Epithelial cell of proximal tubule (primary cell): ENCODE measurements at regions not wholly inside any gene's neighbourhood (a gene's known extent, or its start where the extent isn't known, plus 50 kb on each side); places are given as distances from the start of the nearest gene placed in this dataset.

Source experiments
- DNase-seq: peaks from one replicate; pipeline ENCODE4 v3.0.0-alpha.2; 2011; ENCODE audit warnings: low read depth
- H3K4me3 ChIP-seq: 2 replicates; pipeline ENCODE4 v1.5.1; 2011; ENCODE audit warnings: low read depth, mild to moderate bottlenecking, low read length
- CTCF ChIP-seq: conservative IDR thresholded peaks from 2 replicates; pipeline ENCODE4 v1.5.1; 2012; ENCODE audit warnings: low read depth, mild to moderate bottlenecking, low read length

- H3K4me3 ChIP-seq: no peak overlapping the region
- no peak for DNase-seq
- no peak for TF ChIP-seq CTCF
Observed at GRCh38 chr4:132125131-132125530, 1024.0 kb upstream of the PCDH10 start.

GRCh38 chr4:132132433-132132832 lies 1016.7 kb upstream of the PCDH10 start:
- no peak for TF ChIP-seq CTCF
- H3K4me3 ChIP-seq: no peak overlapping the region

GRCh38 chr4:132169660-132170059 lies 979.4 kb upstream of the PCDH10 start:
- TF ChIP-seq CTCF: no peak
- no peak for DNase-seq
- H3K4me3 ChIP-seq: no peak overlapping the region

More at GRCh38 chr4:132132433-132132832, 1016.7 kb upstream of the PCDH10 start:
- no peak for DNase-seq

- peak; percentile 62 for DNase-seq
- no peak overlapping the region for H3K4me3 ChIP-seq
- no peak for TF ChIP-seq CTCF
Observed at GRCh38 chr4:132180020-132180427, 969.1 kb upstream of the PCDH10 start.

GRCh38 chr4:132195176-132195575 lies 953.9 kb upstream of the PCDH10 start:
- no peak for DNase-seq

GRCh38 chr4:132203618-132204017 lies 945.5 kb upstream of the PCDH10 start:
- no peak overlapping the region for H3K4me3 ChIP-seq

More at GRCh38 chr4:132195176-132195575, 953.9 kb upstream of the PCDH10 start:
- no peak overlapping the region for H3K4me3 ChIP-seq
- no peak for TF ChIP-seq CTCF

More at GRCh38 chr4:132203618-132204017, 945.5 kb upstream of the PCDH10 start:
- no peak for TF ChIP-seq CTCF
- DNase-seq: no peak
